ENCODE measurements at regions not wholly inside any gene's neighbourhood (a gene's known extent, or its start where the extent isn't known, plus 50 kb on each side); places are given as distances from the start of the nearest gene placed in this dataset.

- no peak for DNase-seq (ENCODE audit: low spot score)
Observed at GRCh38 chr9:96038271-96038670, 162.8 kb downstream of the ERCC6L2 start.

DNA sequence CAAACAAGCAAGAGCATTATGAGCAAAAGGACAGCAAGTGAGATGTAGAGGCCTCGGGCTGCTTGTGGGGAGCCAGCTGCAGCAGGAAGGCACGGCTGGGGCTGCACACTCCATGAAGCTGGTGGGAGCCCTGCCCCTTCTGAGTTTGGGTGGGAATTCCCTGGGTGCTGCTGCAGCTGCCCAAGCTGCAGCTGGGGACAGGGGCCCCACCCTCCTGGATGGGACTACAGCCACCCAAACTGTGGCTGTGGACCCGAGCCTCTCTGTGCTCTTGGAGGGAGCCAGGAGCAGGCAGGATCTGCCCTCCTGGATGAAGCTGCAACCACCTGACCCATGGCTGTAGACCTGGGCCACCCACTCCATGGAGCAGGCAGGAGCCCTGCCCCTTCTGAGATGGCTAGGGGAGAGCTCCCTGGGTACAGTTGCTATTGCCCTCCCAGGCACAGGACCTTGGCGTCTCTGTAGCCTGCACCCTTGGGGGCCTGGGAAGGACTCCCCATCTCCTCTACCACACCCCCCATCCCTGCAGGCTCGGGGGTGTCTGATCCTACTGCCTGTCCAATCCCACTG, 159.1 kb downstream of the ERCC6L2 start:
- DNase-seq (ENCODE audit: low spot score) = no peak

- peak; percentile 13 for DNase-seq (ENCODE audit: low spot score)
Observed at GRCh38 chr9:96033896-96034295, 158.4 kb downstream of the ERCC6L2 start.

- DNase-seq (ENCODE audit: low spot score) = no peak
Observed at GRCh38 chr9:96031916-96032534, 156.5 kb downstream of the ERCC6L2 start.

GRCh38 chr9:96031366-96031824, 155.9 kb downstream of the ERCC6L2 start:
- peak; percentile 28 for DNase-seq (ENCODE audit: low spot score)

- DNase-seq (ENCODE audit: low spot score) = no peak
Observed at GRCh38 chr9:96029722-96030530, 154.4 kb downstream of the ERCC6L2 start.

DNA sequence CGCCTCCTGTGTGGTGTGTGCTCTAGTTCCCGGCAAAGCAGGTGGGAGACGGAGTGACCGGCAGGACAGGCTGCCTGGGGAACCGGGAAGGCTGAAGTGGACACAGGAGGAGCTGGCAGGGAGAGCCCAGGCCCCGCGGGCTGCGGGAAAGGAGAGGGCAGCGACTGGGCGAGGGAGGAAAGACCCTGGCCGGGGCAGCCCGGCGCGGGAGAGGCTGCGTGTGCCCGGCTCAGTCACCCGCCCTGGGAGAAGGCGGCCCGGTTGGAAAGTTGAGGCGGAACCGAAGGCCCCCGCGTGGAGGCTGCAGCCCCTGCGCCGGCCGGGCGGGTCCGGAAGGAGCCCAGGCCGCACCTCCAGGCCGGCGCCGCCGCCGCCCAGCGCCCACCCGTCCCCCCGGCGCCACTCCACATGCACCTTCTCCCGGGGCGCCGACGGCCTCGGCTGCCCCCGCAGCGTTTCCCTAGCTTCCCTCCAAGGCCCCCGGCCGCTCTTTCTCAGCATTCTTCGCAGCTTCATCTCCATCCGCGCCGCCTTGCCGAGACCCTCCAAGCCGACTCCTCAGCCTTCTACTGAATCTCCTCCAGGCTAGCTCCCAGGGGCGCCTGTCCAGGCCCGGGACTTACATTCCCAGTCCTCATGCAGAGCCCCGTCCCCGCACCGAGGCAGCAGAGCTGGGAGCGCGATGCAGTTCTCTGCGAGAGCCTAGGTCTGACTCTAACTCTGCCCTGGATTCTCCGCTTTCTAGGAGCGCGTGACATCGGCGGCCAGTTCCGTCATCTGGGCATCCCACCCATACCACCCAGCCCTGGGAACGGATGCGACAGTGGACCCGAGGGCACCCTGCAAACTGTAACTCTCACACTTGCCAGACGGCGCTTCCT, 152.0 kb downstream of the ERCC6L2 start:
- no peak for DNase-seq (ENCODE audit: low spot score)

- DNase-seq (ENCODE audit: low spot score) = no peak
Observed at GRCh38 chr9:96026655-96027213, 151.2 kb downstream of the ERCC6L2 start.

DNA sequence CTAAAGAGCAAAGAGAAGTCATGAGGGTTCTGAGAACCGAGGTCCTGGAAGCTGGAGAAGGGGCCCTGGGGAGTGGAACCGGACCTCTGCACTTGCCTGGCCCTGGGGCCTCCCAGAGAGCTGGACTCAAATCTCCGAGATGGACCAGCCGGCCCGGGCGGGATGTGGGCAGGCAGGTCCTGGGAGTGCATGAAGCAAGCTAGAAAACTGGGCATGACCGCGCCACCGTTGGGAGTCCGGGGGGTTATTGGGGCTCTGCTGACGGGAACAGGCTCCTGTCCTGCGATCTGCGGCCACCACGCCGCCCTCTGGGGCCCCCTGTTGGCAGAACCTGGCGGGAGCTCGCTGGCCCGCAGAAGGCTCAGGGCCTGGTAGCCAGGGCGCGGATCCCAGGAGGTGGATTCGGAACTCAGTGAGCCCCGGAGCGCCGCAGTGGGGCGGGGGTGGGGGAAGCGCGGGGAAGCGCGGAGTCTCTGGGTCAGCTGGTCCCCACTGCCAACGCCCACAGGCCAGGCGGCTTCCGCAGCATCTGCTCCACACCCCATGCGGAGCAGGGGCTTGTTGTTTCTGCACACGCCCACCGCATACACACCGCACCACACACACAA, 150.6 kb downstream of the ERCC6L2 start:
- DNase-seq (ENCODE audit: low spot score) = peak; percentile 11

DNA sequence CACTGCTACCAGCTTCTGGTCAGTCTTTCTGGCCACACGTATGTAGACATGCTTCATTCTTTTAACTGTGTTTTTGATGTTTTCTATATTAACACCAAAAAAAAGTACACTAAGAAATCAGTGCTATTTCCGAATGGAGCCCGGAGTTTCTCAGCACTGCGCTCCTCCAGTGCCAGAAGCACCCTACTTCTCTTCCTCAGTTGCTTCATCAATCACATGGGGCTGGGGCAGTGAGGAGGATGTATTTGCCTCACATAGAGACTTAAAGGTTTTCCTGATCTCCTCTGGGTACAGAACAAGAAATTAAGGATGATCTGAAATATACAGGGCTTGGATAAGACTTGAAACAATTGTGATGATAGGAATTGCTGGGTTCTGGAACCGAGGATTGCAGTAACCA, 148.0 kb downstream of the ERCC6L2 start:
- DNase-seq (ENCODE audit: low spot score) = no peak

- DNase-seq (ENCODE audit: low spot score) = peak; percentile 38
Observed at GRCh38 chr9:96022445-96023051, 147.1 kb downstream of the ERCC6L2 start.

DNA sequence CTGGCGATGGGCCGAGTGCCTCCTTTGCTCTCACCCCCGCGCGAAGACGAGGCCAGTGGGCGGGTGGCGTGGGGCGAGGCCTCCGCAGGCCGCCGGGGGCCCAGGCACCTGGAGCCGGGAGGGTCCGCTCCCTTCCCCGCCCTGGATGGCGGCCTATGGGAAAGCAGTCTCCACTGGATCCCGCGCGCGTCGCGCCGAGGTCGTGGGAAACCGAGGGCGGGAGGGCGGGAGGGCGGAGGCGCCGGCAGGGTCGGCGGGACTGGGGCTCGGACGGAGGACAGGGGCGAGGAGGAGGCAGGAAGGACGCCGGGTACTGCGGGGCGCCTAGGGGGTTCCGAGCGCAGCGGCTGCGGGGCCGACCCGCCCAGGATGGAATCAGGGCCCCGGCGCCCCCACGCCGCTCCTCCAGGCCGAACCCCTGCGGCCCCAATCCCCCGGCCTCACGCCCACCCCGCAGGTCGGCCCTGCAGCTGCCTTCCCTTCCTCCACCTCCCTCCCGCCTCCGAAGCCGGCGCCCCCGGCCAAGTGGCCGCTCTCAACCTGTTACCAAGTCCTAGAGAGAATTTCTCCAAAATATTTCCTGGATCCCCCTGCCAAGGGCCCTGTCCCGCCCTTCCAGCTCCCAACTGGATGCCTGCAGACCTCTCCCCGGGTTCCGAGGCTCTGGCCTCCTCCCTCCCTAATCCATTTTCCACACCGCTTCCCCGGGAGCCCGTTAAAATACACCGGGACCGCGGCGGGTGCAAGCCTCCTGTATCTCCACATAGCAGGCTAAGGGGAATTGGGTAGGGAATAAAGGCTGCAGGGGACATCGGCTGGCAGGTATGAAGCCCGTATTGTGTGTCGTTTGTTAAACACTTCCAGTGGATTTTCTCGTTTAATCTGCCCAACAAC, 146.3 kb downstream of the ERCC6L2 start:
- peak; percentile 19 for DNase-seq (ENCODE audit: low spot score)

- peak; percentile 21 for DNase-seq (ENCODE audit: low spot score)
Observed at GRCh38 chr9:96020792-96021550, 145.5 kb downstream of the ERCC6L2 start.

DNA sequence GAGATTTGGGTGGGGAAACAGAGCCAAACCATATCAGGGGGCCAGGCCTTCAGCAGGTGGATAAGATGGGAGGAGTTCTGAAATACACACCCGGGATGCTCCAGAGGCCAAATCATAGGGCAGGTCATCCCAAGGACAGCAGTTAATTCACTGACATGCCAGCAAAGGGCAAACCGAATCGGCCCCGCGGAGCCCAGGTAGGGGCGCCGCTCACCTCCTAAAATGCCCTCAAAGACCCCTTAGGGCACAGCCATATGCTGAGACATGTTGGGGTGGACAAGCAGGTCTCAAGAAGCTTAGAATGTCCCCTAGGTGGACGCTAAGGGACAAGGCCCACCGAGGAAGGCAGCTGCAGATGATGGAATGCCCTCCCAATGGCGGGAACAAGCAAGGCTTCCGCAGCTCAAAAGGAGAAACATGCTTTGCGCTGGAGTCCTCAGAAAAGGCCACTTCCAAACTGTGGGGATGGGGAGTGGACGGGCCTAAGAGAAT, 144.9 kb downstream of the ERCC6L2 start:
- DNase-seq (ENCODE audit: low spot score) = no peak

Measured in Ammon's horn (tissue), 1 donor.